Esophagus squamous epithelium (tissue), 4 donors: ENCODE measurements at regions not wholly inside any gene's neighbourhood (a gene's known extent, or its start where the extent isn't known, plus 50 kb on each side); places are given as distances from the start of the nearest gene placed in this dataset.

ENCODE experiments used
- CTCF ChIP-seq, 6 experiments: fragments of 450-650 bp in 4 of 6; fragments of 200-600 bp in 2 of 6; sonication (generic) in 2 of 6; IDR thresholded peaks; one replicate each; pipeline ENCODE4 v1.5.1; 2016 to 2019; ENCODE audit warnings: antibody characterized with exemption in 6 of 6, mild to moderate bottlenecking in 4 of 6, moderate library complexity in 4 of 6
- POLR2A ChIP-seq, 4 donors: fragments of 450-650 bp; IDR thresholded peaks; one replicate each; pipeline ENCODE4 v1.6.1; 2017; ENCODE audit warnings: antibody characterized with exemption in 4 of 4, mild to moderate bottlenecking in 4 of 4, moderate library complexity in 3 of 4

- TF ChIP-seq CTCF (IDR thresholded peaks at IDR 0.05) (no peak), POLR2A (IDR thresholded peaks at IDR 0.05) (no peak)
These were observed 93.5 kb upstream of the RIOK2 start for GRCh38 chr5:97276474-97277120.
